WTC11 (cell line): ENCODE measurements at regions not wholly inside any gene's neighbourhood (a gene's known extent, or its start where the extent isn't known, plus 50 kb on each side); places are given as distances from the start of the nearest gene placed in this dataset.

Experiments
- ATAC-seq: fragments of 200-7000 bp; cut with Tn5 transposase; 2 replicates; pipeline ENCODE4 v1.10.0; 2021; ENCODE audit warnings: mild to moderate bottlenecking, moderate library complexity
- CTCF ChIA-PET: fragments of 300-600 bp; sonication (Branson Sonifier 250); formaldehyde crosslinking; loops from one replicate; lab custom pipeline; 2021; ENCODE audit warnings: antibody characterized with exemption; lab: Charles Lee
- POLR2A ChIA-PET: fragments of 350-600 bp; sonication (Branson Sonifier 250); formaldehyde crosslinking; loops from one replicate; lab custom pipeline; 2021; ENCODE audit warnings: antibody characterized with exemption; lab: Charles Lee
- DNase-seq: peaks from one replicate; pipeline ENCODE4 v3.0.0; 2021; ENCODE audit warnings: low spot score
- H3K27ac Mint-ChIP-seq: 2 replicates; pipeline ENCODE4 v1.8.0; 2021; ENCODE audit warnings: mixed read lengths
- H3K27me3 Mint-ChIP-seq: 2 replicates; pipeline ENCODE4 v1.8.0; 2021; ENCODE audit warnings: low read depth, mild to moderate bottlenecking, moderate library complexity, mixed read lengths
- H3K36me3 Mint-ChIP-seq: 2 replicates; pipeline ENCODE4 v1.8.0; 2021; ENCODE audit warnings: mixed read lengths
- H3K4me1 Mint-ChIP-seq: 2 replicates; pipeline ENCODE4 v1.8.0; 2022; ENCODE audit warnings: mixed read lengths
- H3K4me3 Mint-ChIP-seq: 2 replicates; pipeline ENCODE4 v1.8.0; 2021; ENCODE audit warnings: mild to moderate bottlenecking, moderate library complexity, mixed read lengths
- H3K9me3 Mint-ChIP-seq: 2 replicates; pipeline ENCODE4 v1.8.0; 2021; ENCODE audit warnings: mixed read lengths
- ATF6 ChIP-seq: sonication (generic); formaldehyde crosslinking; IDR thresholded peaks from 2 replicates; pipeline ENCODE4 v1.8.1; 2023; ENCODE audit warnings: mild to moderate bottlenecking, missing genetic modification reagents
- CBFB ChIP-seq: sonication (generic); formaldehyde crosslinking; IDR thresholded peaks from 2 replicates; pipeline ENCODE4 v1.8.1; 2022; ENCODE audit warnings: mild to moderate bottlenecking, low read depth, missing genetic modification reagents
- CDX4 ChIP-seq: fragments of 250-450 bp; sonication (Bioruptor Pico); IDR thresholded peaks from 2 replicates; pipeline ENCODE4 v1.9.0; 2021; ENCODE audit warnings: moderate library complexity, mild to moderate bottlenecking, inconsistent platforms, borderline replicate concordance
- CTCF ChIP-seq: fragments of 200-600 bp; IDR thresholded peaks from 2 replicates; pipeline ENCODE4 v1.8.0; 2022; ENCODE audit warnings: antibody characterized with exemption
- FOXP4 ChIP-seq: sonication (generic); formaldehyde crosslinking; IDR thresholded peaks from 2 replicates; pipeline ENCODE4 v1.8.0; 2022; ENCODE audit warnings: mild to moderate bottlenecking, missing genetic modification reagents
- GABPB1 ChIP-seq: sonication (generic); formaldehyde crosslinking; IDR thresholded peaks from 2 replicates; pipeline ENCODE4 v1.8.1; 2023; ENCODE audit warnings: mild to moderate bottlenecking, missing genetic modification reagents
- HMGA2 ChIP-seq: fragments of 250-450 bp; sonication (Bioruptor Pico); IDR thresholded peaks from 2 replicates; pipeline ENCODE4 v1.4.0; 2021; ENCODE audit warnings: mild to moderate bottlenecking, moderate library complexity
- IRF1 ChIP-seq: sonication (generic); formaldehyde crosslinking; IDR thresholded peaks from 2 replicates; pipeline ENCODE4 v1.8.0; 2023; ENCODE audit warnings: missing genetic modification reagents
- KAT7 ChIP-seq: sonication (generic); formaldehyde crosslinking; IDR thresholded peaks from 2 replicates; pipeline ENCODE4 v1.8.1; 2023; ENCODE audit warnings: missing genetic modification reagents, mild to moderate bottlenecking, borderline replicate concordance
- NFYB ChIP-seq: sonication (generic); formaldehyde crosslinking; conservative IDR thresholded peaks from 2 replicates; pipeline ENCODE4 v1.8.0; 2022; ENCODE audit warnings: low read depth, missing genetic modification reagents
- NR1H2 ChIP-seq: sonication (generic); formaldehyde crosslinking; IDR thresholded peaks from 2 replicates; pipeline ENCODE4 v1.9.0; 2021; ENCODE audit warnings: mild to moderate bottlenecking, moderate library complexity, missing genetic modification reagents
- SOX15 ChIP-seq: fragments of 250-450 bp; sonication (Bioruptor Pico); IDR thresholded peaks from 2 replicates; pipeline ENCODE4 v1.9.0; 2021; ENCODE audit warnings: mild to moderate bottlenecking
- USF1 ChIP-seq: sonication (generic); formaldehyde crosslinking; IDR thresholded peaks from 2 replicates; pipeline ENCODE4 v1.8.0; 2022; ENCODE audit warnings: mild to moderate bottlenecking, missing genetic modification reagents
- ZNF263 ChIP-seq: sonication (generic); formaldehyde crosslinking; IDR thresholded peaks from 2 replicates; pipeline ENCODE4 v1.8.1; 2022; ENCODE audit warnings: low read depth, mild to moderate bottlenecking, moderate library complexity, missing genetic modification reagents
- ZNF317 ChIP-seq: sonication (generic); formaldehyde crosslinking; IDR thresholded peaks from 2 replicates; pipeline ENCODE4 v1.8.1; 2023; ENCODE audit warnings: low read depth, mild to moderate bottlenecking, moderate library complexity, missing genetic modification reagents, borderline replicate concordance
- ZNF396 ChIP-seq: fragments of 250-450 bp; sonication (Bioruptor Pico); IDR thresholded peaks from 2 replicates; pipeline ENCODE4 v1.8.0; 2021; ENCODE audit warnings: mild to moderate bottlenecking, moderate library complexity, borderline replicate concordance
- TF ChIP-seq, protein P1 (sequence below): sonication (generic); formaldehyde crosslinking; conservative IDR thresholded peaks from 2 replicates; pipeline ENCODE4 v1.8.1; 2023; ENCODE audit warnings: mild to moderate bottlenecking, low read depth, missing genetic modification reagents, moderate library complexity
- TF ChIP-seq, protein P2 (sequence below): sonication (generic); formaldehyde crosslinking; IDR thresholded peaks from 2 replicates; pipeline ENCODE4 v1.8.0; 2022; ENCODE audit warnings: mild to moderate bottlenecking, missing genetic modification reagents

DNA sequence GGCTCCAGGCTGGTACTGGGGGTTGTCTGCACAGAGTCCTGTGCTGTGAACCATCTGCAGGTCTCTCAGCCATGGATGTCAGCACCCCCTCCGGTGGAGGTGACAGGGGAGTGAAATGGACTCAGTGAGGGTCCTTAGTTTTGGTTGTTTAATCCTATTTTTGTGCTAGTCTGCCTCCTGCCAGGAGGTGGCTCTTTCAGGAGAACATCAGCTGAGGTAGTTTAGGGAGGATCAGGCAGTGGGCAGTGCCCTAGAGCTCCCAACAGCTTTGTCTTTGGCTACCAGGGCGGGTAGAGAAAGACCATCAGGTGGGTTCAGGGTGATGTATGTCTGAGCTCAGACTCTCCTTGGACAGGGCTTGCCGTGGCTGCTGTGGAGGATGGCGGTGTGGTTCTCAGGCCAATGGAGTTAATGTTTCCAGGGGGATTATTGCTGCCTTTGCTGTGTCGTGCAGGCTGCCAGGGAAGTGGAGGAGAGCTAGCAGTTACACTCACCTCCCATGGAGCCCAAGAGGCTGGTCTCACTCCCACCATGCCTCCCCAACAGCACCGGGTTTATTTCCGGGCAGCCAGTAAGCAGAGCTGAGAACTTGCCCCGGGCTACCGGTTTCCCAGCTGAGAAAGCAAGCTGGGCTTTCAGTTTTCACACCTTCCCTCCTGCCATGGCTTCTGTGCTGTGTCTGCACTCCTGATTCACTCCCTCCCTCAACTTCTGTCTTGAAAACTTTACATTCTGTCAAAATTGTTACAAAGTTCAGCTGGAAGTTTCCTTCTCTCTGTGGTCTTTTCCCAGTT lies 563.4 kb downstream of the XIRP2 start (continued):
- TF ChIP-seq CTCF (no peak), CDX4 (CRISPR knock-in tag) (no peak), IRF1 (CRISPR knock-in tag) (no peak), CBFB (no peak)

- ATAC-seq (no peak), DNase-seq (no peak)
- no peak overlapping the region for H3K27ac Mint-ChIP-seq
- TF ChIP-seq ZNF317 (CRISPR knock-in tag) (peak; percentile 95), NR1H2 (CRISPR knock-in tag) (no peak), HMGA2 (CRISPR knock-in tag) (no peak), NFYB (CRISPR knock-in tag) (no peak)
- TF ChIP-seq, protein P1, sequence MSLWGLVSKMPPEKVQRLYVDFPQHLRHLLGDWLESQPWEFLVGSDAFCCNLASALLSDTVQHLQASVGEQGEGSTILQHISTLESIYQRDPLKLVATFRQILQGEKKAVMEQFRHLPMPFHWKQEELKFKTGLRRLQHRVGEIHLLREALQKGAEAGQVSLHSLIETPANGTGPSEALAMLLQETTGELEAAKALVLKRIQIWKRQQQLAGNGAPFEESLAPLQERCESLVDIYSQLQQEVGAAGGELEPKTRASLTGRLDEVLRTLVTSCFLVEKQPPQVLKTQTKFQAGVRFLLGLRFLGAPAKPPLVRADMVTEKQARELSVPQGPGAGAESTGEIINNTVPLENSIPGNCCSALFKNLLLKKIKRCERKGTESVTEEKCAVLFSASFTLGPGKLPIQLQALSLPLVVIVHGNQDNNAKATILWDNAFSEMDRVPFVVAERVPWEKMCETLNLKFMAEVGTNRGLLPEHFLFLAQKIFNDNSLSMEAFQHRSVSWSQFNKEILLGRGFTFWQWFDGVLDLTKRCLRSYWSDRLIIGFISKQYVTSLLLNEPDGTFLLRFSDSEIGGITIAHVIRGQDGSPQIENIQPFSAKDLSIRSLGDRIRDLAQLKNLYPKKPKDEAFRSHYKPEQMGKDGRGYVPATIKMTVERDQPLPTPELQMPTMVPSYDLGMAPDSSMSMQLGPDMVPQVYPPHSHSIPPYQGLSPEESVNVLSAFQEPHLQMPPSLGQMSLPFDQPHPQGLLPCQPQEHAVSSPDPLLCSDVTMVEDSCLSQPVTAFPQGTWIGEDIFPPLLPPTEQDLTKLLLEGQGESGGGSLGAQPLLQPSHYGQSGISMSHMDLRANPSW (CRISPR knock-in tag): no peak
- no peak overlapping the region for H3K4me3 Mint-ChIP-seq
- peaks cover 13% of the 10 kb centered on the region for H3K4me1 Mint-ChIP-seq
- ChIA-PET POLR2A (interaction anchor here (0.6 kb wide), 1 partner anchor 239 kb away, joined by 3 read pairs; no protein-coding TSS in a partner anchor), CTCF (no interaction called here)
- H3K27me3 Mint-ChIP-seq: peaks cover 3% of the 10 kb centered on the region; the same call in 1 of the 2 replicates
- peaks cover 56% of the 10 kb centered on the region for H3K9me3 Mint-ChIP-seq
- H3K36me3 Mint-ChIP-seq: peaks cover 69% of the 10 kb centered on the region
These were observed 562.1 kb downstream of the XIRP2 start for GRCh38 chr2:167450364-167450763.

GRCh38 chr2:167440382-167440781 lies 552.1 kb downstream of the XIRP2 start:
- no peaks in the 10 kb centered on the region for H3K27me3 Mint-ChIP-seq
- H3K4me3 Mint-ChIP-seq: no peak overlapping the region
- peaks cover 22% of the 10 kb centered on the region for H3K4me1 Mint-ChIP-seq
- DNase-seq: no peak
- no peak for ATAC-seq
- ChIA-PET CTCF (interaction anchor here (0.7 kb wide), 1 partner anchor 255 kb away, joined by 5 read pairs; no protein-coding TSS in a partner anchor), POLR2A (no interaction called here)
- no peak overlapping the region for H3K27ac Mint-ChIP-seq
- H3K9me3 Mint-ChIP-seq: peaks cover 30% of the 10 kb centered on the region
- H3K36me3 Mint-ChIP-seq: peaks cover 35% of the 10 kb centered on the region
- TF ChIP-seq GABPB1 (CRISPR knock-in tag): no peak
- no peak for TF ChIP-seq KAT7 (CRISPR knock-in tag)
- TF ChIP-seq, protein P2, sequence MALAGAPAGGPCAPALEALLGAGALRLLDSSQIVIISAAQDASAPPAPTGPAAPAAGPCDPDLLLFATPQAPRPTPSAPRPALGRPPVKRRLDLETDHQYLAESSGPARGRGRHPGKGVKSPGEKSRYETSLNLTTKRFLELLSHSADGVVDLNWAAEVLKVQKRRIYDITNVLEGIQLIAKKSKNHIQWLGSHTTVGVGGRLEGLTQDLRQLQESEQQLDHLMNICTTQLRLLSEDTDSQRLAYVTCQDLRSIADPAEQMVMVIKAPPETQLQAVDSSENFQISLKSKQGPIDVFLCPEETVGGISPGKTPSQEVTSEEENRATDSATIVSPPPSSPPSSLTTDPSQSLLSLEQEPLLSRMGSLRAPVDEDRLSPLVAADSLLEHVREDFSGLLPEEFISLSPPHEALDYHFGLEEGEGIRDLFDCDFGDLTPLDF (CRISPR knock-in tag): no peak
- TF ChIP-seq USF1 (CRISPR knock-in tag): no peak
- no peak for TF ChIP-seq FOXP4 (CRISPR knock-in tag)
- no peak for TF ChIP-seq SOX15
- no peak for TF ChIP-seq HMGA2 (CRISPR knock-in tag)
- no peak for TF ChIP-seq CBFB
- no peak for TF ChIP-seq ZNF396 (CRISPR knock-in tag)
- no peak for TF ChIP-seq ATF6 (CRISPR knock-in tag)
- no peak for TF ChIP-seq ZNF263 (CRISPR knock-in tag)
